SIG-M5 treated with dmso at 0.1 percent for 504 hours (cell line): ENCODE measurements at regions not wholly inside any gene's neighbourhood (a gene's known extent, or its start where the extent isn't known, plus 50 kb on each side); places are given as distances from the start of the nearest gene placed in this dataset.

Experiments
- DNase-seq: peaks from one replicate; lab custom pipeline; 2025; ENCODE audit not compliant: unreplicated experiment; lab: John Stamatoyannopoulos, UW

DNA sequence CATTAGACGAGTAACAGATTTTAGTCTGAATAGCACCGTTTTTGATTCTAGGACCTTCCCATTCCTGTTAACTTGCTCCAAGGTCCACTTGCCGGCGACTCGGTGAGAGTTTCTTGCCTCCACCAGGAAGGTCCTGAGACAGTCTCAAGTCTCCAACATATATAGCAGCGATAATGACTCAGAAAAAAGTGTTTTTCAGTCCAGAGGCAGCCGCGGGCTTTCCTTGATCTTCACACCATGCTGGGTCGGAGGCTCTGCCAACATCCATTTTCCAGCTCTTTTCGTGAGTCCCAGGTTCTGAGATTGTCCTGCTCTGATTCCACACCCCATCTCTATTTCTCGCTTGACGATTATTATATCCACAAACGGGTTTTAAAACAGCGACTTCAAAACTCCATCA lies 170.5 kb downstream of the GPX5 start:
- no peak for DNase-seq

DNA sequence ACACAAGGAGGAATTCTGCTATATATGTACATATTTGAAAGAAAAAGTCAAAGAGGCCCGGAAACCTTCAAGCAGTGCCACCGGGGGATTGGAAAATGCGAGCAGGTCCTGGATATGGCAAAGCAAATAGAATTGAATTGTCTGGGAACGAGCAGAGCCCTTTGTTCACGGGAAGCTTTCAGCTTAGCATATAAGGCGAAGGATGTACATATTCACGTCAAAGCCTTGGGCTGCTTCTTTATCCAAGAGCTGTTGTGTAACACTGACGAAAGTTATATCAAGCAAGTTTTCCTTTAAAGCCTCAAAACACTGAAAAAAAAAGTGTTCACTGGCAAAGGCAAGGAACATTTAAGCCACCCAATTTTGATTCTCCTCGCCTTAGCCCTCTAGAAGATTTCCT lies 171.0 kb downstream of the GPX5 start:
- no peak for DNase-seq

DNA sequence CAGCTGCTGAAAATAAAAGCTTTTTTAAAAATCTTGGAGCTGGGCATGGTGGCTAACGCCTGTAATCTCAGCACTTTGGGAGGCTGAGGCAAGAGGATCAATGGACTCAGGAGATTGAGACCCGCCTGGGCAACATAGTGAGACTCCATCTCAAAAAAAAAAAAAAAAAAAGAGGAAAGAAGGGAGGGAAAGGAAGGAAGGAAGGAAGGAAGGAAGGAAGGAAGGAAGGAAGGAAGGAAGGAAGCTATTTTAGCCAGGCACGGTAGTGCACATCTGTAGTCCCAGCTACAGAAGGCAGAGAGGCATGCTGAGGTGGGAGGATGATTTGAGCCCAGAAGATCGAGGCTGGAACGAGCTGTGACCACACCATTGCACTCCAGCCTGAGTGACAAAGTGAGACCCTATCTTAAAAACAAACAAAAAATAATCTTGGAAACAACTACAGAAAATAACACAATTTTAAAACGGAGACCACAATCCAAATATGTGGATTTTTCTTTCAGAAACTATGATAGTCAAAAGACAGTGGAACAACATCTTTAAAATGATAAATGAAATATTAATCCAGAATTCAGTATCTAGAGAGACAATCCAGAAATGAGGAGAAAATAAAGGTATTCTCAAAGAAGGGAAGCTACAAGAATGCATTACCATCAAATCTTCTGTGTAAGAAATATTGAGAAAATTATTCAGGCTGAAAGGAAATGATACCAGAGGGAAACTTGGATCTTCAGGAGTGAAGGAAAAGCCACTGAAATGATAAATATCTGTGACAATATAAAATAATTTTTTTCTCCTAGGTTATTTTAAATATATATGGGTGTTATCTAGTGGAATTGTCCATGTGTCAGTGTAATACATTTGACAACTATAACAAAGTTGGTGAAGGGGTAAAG lies 182.0 kb downstream of the GPX5 start:
- DNase-seq, result no peak

DNA sequence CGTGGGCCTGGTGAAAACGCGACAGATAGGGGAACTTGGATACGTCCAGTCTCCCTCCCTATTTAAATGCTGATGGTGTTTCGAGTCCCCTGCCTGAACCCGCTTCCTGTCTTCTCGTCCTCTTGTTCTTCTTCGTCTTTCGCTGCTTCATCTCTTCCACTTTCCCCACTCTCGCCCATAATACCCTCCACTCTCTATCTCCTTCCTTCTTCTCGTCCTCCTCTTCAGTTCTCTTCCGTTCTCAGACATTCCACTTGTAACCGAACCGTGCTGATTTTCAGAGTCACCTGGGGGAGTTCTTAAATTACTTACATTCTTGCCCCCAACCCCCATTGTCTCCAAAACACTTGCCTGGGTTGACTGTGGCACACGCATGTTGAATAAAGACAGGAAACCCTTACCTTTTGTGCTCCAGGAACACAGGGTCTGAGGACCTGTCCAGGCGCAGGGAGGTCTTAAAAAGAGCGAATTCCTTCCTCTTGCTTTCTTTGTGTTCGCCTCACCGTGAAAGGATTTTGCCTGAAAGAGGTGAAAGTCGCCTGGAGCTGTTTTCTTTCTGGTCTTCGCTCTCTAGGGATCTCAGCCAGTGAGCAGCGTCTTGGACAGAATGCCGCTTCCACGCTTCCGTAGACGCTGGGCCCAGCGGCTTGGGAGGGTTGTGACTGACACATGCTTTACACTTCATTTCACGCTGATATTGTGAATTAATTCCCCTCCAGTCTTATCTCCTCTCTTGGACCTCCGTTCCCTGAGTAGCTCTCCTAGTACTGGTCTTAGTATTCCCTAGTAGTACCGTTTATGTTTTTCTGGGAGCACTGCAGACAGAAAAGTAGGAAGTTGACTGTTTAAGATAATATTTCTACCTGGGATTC lies 184.0 kb downstream of the GPX5 start:
- DNase-seq, result peak; percentile 25

DNA sequence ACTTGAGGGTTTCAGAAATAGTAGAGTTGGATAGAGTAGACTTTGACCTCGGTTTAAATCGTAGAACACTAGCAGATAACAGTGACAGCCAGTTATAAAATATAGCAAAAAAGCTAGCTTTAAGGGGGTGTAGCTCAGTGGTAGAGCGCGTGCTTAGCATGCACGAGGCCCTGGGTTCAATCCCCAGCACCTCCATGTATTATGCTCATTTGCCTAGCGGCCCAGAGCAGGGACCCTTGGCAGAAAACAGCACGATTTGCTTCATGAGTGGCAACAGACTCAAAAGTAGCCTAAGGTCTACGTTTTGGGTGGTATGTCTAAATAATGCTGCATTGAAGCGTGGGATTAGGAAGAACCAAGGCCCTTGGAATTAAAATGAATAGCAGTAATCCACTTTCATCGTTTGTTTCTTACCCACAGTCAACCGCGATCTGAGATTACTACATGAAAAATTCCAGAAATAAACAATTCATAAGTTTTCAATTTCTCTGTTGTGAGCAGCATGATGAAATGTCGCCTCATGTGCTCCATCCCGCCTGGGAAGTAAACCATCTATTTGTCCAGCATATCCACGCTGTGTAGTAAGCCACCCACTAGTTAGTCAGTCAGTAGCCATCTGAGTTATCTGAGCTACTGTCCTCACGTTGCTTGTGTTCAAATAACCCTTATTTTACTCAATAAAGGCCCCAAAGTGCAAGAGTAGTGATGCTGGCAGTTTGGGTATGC lies 184.9 kb downstream of the GPX5 start:
- DNase-seq, result no peak

DNA sequence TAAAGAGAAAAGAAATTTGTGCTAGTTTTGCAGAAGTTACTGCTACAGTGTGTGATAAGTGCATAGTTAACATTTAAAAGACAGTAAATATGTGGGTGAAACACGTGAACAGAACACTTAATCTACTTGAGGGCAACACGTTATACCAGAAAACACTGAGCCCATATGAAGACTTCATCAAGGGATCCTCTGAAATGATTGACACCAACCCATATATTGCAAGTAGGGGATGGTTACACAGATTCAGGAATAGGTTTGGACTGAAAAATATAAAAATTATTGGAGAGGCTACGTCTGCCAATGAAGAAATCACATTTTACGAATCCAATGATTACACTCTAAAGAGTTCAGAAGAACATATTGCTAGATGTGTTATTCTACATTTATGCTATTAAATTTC lies 185.6 kb downstream of the GPX5 start:
- DNase-seq, result no peak

DNA sequence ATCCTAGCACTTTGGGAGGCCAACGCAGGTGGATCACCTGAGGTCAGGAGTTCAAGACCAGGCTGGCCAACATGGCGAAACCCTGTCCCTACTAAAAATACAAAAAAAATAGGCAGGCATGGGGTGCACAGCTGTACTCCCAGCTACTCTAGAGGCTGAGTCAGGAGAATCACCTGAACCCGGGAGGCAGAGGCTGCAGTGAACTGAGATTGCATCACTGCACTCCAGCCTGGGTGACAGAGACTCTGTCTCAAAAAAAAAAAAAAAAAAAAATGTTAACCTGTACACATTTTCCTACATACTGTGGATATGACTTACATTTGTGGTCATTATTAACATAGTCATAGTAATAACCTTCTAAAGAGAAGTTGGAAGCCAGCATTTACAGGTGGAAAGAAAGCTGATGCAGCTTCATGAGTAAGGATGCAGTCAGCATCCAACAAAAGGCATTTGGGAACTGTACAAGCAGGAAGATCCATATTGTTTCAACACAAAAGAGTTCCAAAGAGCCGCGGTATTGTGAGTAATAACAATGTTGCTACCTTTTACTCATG lies 186.2 kb downstream of the GPX5 start:
- DNase-seq, result no peak

DNA sequence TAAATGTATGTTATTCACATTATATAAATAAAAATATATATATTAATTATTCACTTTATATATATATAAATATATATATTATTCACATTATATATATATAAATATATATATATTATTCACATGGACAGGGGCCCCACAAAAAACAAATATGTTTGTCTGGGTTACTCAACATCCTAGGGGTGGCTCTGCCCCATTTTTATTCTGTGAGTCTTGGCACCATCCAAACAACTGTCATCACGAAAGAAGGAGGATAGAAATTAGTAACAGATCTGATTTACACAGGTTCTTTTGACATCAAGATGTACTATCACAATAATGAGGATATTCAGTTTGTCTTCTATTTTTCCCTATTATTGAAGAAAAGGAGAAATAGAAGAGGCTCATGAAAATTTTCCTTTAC lies 187.3 kb downstream of the GPX5 start:
- peak; percentile 28 for DNase-seq

DNA sequence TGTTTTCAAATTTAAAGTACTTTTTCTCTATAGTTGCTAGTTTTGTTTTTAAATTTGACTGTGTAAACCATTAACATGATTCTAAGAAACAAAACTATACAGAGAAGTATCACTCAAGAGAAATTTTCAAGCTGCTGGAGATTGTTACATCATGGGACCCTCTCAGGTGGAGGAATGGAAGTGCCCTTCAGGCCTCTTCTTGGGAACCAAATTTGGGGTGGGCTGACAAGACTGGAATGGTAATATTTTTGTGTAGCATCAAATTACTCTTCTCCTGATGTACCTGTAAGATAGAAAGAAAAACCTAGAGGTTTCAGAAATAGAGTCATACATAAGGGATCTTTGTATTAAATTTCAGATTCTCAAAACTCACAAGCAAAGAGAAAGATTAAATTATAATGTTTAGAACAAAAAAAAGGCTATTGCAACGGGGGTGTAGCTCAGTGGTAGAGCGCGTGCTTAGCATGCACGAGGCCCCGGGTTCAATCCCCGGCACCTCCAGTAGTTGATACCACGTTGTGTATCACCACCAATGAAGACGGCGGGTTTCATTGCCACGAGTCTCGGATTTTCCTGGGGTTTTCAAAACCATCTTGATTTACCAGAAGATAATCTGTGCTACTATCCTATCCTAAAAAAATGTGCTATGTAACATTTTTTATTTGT lies 193.7 kb downstream of the GPX5 start:
- DNase-seq, result no peak

DNA sequence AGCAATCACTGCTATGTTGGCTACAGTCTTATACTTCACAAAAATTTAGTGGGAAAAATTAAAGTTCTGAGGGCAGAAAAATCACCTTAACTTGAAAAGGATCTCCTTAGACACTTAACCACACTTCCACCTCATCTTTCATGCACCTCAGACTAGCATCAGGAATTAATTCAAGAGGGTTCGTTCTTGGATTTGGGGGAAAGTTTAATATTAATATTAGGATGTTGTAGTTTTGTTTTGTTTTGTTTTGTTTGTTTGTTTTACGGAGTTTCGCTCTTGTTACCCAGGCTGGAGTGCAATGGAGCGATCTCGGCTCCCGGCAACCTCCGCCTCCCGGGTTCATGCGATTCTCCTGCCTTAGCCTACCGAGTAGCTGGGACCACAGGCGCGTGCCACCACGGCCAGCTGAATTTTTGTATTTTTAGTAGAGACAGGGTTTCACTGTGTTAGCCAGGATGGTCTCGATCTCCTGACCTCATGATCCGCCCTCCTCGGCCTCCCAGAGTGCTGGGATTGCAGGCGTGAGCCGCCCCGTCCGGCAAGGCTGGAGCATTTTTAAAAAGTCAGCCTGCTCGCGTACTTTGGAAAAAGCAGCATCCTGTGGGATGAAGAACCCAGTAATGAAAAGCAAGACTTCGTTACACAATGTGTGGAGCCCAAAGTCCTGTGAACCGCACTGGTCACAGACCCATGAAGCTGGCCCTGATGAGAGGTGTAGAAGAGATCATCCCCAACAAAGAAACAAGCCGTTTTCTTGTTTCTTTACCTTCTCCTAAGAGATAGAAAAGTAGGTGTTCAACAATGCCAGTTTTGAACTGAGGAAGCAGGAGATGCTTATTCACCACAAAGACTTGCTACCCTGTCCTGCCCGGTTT lies 194.9 kb downstream of the GPX5 start:
- DNase-seq, result no peak

DNA sequence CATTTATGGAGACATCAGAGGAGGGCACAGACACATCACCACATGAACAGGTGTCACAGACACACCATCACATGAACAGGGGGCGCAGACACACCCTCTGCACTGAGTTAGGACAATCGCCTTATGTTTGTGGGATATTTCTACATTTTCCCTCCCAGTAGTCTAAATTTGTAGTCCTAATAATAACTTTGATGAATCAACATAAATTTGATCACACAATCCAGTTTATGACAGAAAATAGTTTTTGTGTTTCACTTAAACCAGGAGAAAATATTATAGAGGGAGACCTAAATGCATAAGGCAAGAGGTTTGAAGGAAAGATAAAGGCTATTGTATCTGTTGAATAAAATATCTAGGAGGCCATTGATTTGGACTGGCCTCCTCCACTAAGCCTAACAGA lies 195.7 kb downstream of the GPX5 start:
- no peak for DNase-seq

DNA sequence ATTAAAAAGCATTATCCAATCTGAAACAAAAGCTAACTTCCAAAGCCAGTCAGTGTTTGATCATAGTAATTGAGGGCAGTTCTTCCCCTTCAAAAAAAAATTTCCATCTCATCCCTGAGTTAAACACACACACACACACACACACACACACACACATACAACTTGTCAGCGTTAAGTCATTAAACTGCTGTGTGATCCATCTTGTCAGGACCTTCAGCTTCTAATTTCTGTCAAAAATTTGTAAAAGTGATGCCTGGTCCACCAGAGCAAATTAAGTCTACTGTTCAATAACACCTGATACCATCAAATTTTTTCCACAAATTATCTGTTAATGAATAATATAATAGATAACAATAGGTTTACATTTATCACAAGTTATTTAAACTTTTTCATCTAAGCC lies 198.7 kb downstream of the GPX5 start:
- no peak for DNase-seq

DNA sequence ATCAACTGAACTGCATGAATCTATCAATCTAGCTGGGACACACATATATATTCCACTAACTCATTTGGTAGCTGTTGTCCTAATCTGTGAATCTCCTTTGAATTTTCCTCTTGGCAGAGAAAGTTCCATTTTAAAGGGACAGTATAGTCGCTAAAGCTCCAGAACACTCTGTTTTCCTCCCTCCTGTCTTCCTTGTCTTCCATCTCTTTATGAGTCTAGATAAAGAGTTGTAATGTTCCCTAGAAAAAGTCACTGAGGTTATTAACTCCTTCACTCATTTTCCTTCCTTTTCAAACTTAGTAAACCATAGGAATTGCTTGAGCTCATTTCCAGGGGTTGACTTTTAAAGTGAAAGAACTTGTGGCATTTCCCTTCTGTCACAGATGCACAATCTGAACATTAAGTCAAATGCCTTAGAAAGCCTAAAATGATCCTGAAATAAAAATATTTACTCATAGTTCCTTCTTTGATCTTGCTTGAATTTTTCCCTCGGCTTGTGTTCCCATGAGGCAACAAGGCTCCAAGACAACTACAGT lies 198.4 kb downstream of the TRIM27 start:
- no peak for DNase-seq

DNA sequence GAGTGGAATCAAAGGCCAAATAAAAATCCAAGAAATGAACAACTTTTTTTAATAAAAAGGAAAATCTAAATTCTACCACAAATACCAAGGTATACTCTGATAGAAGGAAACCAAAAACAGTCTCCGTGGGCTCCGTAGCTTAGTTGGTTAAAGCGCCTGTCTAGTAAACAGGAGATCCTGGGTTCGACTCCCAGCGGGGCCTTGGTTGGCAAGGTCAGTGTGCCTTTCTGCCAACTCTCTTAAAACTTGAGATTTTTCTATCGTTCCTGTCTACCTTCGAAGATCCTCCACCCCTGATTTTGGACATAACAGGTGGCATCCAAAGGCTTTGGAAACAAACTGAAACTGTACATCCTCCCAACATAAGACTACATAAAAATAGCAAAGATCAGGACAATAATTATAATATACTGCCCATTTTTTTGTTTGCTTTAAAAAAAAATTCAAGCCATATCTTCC lies 197.9 kb downstream of the TRIM27 start:
- no peak for DNase-seq

DNA sequence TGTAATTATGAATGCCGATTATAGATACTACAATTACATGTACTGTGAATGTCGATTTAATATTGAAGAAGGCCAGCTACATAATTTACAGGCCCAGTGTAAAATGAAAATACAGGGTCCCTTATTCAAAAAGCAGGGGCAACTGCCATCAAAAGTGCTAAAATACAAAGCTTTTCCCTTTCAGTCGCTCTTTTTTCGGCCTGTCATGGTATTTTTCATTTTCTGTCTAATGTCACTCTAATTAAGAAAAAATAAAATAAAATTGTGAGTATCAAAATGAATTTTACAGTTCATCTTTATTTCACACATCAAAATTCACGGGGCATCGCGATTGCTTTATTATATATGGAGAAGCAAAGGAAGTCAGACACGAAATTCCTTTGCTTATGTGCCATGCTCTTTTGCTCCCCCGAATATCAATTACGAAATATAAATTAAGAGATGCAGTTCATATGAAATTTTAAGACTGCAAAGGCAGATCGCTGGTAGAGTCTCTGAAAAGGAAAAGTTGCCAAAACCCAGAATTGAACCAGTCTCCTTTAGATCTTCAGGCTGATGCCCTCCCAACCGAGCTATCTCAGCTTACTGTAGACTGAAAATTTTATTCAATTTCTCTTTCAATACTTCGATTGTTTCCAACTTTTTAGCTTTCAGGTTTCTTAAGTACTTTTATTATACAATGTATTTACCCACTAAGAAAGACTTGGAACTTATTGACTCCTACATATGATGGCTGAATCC lies 197.0 kb downstream of the TRIM27 start:
- no peak for DNase-seq

DNA sequence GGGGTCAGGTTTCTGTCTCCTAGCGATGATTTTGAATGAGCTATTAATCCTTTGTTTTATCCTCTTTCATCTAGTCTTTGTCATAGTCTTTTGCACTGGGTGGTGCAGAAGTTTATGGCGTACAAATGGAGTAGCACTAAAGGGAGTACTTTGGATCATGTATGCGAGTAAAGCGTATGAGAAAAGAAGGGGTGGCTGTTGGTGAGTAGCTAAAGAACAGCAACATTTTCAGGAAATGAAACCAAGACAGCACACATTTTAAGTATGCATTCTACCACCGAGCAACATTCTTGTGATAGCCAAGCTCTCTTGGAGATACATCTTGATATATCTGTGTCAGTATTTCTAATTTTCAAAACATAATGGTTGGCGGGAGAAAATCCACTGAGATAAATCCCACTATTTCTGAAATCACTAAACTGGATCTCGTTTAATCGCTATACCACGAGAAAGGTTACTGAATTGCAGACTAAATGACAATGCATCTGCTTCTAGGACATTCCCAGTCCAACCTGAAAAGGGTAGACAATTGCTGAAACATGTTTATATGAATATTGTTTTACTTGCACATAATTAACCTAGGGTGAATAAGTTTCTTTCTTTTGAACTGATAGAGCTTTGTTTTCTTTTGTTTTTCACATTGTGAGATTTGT lies 196.1 kb downstream of the TRIM27 start:
- DNase-seq, result peak; percentile 76

DNA sequence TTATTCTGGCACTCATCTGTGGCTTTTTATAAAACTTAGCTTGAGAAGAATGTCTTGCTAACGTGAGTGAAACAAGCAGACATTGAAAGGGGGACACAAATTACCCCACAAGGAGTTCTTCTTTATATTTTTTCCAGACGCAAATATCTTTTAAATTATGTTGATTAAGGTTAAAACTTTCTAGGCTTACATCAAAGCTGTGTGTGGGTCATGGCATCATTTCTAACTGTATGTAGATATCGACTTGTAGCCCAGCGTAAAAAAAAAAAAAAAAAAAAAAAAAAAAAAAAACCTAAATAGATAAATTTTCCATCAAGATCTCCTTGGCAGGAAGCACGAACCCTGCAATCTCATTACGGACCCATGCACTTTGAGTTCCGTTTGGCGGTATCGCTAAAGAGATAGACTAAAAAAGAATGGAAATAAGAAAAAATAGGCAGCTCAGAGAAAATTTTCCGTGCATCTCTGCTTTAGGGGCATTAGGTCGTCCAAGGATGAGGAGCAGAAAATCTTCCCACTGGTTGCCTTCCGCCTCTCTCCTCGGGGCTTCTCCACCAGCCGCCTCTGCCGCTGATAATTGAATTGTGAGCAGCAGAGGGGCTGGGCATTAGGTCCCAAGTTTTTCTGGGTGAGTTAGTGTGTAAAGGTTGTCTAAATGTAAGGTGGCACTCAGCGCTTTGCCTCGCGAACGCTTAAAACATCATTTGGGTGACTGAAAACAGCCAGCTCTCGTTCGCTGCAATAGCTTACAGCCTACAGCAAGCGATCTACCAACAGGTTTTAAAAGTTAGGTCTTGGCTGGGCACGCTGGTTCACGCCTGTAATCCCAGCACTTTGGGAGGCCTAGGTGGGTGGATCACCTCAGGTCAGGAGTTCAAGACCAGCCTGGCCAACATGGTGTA lies 194.0 kb downstream of the TRIM27 start:
- no peak for DNase-seq
